NCI-H82 treated with DMSO at 0.1 percent for 48 hours (cell line): ENCODE measurements at regions not wholly inside any gene's neighbourhood (a gene's known extent, or its start where the extent isn't known, plus 50 kb on each side); places are given as distances from the start of the nearest gene placed in this dataset.

Experiments
- DNase-seq: peaks from one replicate; lab custom pipeline; 2025; ENCODE audit not compliant: unreplicated experiment; lab: John Stamatoyannopoulos, UW

DNA sequence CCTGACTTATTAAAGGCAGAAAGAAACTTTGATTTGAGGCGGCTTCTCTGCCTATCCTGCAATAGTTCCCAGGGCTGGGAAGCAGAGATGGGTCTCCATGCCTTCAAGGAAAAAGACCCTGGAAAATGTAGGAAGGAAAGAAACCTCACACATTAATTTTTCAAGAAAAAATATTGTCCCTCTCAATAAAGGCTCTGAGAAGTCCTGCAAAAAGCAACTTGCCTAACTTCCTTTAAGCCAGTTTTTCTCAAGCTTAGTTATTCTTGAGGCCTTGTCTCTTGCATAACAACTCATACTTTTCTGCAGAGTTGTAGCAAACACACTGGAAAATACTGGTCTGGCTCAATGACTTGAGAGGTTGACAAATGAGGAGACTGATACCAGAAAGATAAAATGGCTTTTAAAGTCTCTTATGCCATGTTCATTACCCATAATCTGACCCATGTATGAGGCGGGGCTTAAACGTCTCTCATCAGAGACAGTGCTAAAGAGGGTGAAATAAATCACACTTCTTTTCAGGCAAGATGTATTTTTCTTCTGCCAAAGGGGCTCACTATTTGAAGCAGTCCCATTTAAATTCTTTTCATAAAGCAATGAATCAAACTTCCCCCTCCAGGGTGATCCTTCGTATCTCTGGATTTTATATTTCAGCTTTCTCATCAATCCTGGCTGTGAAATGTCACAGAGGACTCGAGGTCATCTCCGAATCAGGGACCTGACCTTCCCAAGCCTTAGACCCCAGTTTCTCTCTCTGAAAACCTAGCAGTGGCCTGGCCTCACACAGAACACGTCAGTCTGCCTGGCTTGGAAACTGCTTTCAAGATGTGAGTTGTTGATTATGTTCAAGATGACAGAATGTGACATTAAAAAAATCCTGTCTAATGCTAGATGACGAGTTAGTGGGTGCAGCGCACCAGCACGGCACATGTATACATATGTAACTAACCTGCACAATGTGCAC is 82.3 kb upstream of the KCNG1 start:
- no peak for DNase-seq

DNA sequence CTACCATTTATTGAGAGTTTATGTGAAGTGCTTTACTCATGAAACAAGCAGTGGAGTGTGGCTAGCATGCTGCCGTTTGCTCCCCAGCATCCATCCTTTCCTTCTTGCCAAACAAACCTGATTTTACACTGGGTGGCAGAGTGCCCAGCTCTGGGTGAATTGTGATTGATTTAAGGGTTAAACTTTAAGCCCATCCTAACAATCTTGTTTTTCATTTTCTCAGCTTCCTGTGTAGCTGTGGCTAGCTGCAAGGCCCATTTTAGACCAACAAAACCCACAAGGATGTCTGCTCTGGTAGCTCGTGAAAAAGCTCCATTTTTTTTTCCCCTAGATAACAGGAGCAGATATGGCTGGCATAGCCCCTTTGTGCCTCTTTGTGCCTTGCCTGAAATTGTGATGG is 77.7 kb upstream of the KCNG1 start:
- no peak for DNase-seq

DNA sequence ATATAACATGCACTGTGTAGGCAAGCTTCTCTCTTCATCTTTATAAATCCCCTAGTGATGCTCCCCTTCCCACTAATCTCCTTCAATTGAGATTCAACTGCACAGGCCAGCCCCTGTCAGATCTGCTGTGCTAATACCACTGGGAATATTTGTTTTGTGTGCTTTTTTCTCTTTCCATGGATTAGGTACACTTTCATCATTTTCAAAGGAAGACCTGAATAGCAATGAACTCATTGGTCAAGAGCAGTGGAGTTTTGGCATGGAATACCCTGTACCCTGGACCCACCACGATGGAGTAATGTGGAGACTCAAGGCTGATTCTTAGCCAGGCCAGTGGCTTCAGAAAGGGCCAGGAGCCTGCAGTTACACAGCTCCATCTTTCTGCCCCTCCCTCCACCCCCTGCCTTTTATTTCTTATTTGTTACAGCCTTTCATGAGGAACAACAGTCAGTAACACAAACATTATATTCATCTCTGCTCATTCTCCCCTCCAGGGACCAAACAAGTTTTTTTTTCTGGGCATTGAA is 75.4 kb upstream of the KCNG1 start:
- DNase-seq: no peak

GRCh38 chr20:51097351-51098120 is 74.6 kb upstream of the KCNG1 start:
- no peak for DNase-seq

DNA sequence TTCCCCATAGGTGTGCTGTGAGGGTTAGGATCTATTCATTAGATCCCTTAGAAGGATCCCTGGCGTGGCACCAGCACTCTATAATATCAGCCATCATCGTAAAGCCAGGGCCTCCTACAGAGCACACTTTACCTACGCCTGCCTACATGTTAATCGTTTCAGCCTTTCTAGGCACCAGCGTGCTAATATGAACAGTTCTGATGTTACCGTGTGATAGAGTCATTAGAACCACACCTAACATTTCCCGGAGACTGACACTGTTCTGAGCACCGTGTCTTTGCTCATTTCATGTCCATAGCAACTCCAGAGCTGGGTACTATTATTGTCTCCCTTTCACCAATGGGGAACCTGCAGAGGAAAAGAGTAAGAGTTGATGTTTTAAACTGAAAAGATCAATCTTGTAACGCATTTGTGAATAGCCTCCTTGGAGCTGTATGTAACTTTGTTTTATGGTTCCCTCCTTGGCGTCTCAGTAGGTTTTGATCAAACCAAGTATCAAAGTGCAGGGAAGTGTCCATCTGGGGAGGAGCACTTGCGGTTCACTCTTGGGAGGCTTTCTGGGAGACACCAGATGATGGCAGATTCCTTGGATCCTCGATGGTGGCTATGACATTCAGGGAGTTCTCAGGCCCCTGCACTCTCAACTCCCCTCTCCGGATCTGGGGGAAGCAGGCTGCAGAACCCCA is 73.8 kb upstream of the KCNG1 start:
- DNase-seq: no peak

DNA sequence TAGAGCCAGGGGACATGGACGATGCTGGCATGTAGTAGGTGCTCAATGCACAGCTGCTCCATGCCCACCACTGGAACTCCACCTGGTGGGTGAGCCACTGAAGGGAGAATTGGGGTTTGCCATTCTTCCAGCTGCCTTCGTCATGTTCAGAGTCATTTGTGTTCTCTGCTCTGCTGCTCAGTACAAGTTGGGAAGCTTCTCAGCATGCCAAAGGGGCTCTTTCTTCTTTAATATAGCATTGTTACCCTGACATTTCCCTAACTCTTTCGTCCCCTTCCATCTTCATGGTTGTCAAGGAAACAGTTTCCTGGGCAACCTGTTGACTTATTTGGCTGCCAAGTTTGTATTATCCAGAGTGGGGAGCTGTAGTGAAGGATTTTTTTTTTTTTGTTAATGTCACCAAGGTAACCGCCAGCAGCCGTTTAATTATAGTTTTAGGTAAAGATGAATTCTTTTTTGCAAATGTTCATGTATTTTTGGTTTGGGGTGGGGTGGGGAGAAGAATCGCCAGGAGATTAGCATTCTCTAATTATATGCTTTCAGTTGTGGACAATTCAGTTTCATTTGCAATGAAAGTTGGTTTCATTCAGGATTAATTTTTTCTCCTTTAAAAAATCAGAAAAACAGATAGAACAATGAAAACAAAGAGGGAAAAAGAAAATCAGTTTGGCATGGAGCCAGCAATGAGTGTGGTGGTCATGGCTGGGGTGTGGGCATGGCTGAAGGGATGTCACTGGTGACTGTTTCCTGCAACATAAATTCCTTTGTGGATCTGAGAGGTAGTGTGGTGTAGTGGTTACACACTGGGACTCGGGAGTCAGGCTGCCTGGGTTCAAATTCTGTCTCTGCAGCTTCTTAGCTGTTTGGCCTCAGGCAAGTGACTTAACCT is 73.0 kb upstream of the KCNG1 start:
- DNase-seq: no peak

- no peak for DNase-seq
Observed at GRCh38 chr20:51094221-51094620, 71.3 kb upstream of the KCNG1 start.

DNA sequence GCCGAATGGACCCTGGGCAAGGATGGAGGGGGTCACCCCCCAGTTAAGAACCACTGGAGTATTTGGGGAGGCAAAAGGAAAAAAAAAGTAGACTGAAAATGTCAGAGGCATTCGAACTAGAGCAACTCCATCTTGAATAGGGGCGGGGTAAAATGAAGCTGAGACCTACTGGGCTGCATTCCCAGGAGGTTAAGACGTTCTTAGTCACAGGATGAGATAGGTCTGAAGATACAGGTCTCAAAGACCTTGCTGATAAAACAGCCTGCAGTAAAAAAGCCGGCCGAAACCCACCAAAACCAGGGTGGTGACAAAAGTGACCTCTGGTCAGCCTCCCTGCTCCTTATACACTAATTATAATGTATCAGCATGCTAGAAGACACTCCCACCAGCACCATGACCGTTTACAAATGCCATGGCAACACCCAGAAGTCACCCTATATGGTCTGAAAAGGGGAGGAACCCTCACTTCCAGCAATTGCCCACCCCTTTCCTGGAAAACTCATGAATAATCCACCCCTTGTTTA is 70.4 kb upstream of the KCNG1 start:
- DNase-seq: no peak

- DNase-seq: no peak
Observed at GRCh38 chr20:51092338-51092737, 69.4 kb upstream of the KCNG1 start.

DNA sequence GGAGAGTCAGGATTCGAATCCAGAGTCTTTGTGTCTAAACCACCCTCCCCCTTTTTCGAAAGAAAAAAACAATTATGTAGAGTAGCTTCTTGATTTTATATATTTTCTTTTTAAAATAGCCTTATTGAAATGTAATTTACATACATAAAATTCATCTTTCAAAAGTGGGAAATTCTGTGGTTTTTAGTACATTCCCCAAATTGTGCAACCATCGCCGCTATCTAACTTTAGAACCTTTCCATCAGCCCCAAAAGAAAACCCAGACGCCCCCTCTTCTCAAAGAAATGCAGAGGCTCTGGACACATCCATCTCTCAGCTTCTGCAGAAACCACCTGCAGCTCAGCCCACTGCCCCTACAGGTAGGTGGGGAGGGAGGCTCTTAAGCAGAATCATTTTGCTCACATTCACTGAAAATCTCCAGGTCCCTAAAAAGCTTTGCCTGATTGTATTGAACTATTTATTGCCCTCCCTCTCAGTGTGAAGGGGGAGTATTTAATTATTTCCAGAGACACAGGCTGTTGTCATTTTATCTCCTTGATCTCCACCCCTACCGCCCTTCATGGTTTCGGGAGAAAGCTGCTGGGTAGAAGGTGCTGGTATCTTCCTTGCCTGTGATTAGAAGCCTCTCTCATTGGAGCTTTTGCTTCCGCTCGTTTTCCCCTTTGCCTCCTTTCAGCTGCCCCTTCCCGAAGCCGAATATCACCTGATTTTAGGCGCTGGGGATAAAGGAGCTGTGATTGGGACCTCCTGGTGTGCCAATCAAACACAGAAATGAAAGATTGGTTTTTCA is 68.7 kb upstream of the KCNG1 start:
- no peak for DNase-seq

DNA sequence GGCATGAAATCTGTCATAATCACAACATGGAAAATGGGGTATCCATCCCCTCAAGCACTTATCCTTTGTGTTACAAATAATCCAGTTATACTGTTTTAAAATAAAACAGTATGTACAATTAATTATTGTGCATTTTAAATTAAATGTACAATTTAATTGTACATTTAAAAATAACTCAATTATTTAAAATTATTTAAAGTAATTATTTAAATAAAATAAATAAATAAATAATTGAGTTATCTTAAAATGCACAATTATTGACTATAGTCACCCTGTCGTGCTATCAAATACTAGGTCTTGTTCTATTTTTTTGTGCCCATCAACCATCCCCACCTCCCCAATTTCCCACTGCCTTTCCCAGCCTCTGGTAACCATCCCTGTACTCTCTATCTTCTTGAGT is 66.9 kb upstream of the KCNG1 start:
- no peak for DNase-seq

DNA sequence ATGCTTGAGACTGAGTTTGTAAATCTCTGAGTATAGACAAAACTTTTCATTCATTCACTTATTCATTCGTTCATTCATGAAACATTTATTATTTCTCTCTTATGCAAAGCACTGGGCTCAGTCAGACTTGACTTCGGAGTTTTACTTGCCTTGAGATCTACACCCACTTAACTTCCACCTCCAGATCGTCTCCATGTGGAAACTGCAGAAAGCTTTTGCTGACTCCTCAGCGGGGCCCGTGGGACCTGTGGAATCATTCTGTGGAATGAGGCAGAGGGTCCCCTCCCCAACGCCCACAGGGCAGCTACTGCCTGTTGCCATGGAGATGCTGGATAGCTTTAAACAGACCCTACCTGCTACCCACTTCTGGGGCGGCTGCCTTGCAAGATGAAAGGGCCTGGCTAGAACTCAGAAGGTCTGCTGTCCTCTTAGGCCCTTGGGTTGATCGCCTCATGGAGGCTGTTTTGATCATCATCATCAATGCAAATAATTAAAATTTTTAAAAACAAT is 66.4 kb upstream of the KCNG1 start:
- DNase-seq: no peak

DNA sequence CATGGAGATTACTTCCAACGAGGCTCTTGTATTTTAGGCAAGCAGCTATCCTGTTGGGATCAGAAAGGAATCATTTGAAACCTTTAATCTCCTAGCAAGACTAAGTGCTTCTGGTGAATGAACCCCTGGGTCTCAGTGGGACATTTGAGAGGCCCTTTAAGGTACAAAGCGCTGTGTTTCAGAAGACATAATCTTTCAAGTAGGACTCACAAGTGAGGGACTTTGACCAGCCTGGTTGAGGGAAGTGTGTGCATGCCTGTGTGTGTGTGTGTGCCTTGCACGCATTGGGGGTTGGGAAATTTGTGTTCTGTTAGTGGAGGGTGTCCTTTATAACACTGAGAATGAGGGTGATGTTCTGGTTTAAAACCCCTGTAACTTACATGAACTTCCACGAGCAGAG is 64.4 kb upstream of the KCNG1 start:
- DNase-seq: no peak

DNA sequence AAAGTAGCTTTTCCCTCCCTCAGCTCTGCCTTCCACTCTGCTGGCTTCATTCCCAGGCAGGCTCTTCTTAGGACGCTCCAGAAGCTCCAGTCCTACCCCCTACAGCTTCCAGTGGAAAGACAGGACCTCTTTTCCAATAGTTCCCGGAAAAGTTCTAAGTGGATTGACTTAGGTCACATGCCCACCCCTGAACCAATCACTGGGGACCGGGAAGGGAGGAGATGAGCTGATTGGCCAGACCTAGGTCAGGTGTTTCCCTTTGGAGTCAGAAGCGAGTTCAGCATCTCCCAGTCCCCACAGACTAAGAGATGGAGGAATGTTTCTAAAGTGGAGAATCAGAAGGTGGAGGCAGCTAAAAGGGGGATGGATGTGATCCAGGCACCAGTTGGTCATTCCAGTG is 62.9 kb upstream of the KCNG1 start:
- no peak for DNase-seq

GRCh38 chr20:51084593-51085377 is 61.9 kb upstream of the KCNG1 start:
- DNase-seq: no peak

DNA sequence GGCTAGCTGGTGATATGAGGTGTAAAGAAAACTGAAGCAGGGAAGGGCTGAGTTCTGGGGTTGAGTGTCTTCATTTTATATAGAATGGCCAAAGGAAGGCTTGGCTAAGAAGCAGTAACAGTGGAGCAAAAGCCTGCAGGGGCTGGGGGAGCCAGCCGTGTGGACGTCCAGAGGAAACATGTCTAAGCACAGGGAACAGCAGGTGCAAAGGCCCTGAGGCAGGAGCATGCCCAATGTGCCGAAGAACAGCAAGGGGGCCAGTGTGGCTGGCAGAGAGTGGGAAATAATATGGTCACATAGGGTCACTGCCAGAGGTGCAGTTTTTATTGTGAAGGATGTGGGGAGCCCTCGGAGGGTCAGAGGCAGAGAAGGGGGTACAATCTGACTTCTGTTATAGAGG is 60.5 kb upstream of the KCNG1 start:
- no peak for DNase-seq

GRCh38 chr20:51082988-51083387 is 60.1 kb upstream of the KCNG1 start:
- no peak for DNase-seq

DNA sequence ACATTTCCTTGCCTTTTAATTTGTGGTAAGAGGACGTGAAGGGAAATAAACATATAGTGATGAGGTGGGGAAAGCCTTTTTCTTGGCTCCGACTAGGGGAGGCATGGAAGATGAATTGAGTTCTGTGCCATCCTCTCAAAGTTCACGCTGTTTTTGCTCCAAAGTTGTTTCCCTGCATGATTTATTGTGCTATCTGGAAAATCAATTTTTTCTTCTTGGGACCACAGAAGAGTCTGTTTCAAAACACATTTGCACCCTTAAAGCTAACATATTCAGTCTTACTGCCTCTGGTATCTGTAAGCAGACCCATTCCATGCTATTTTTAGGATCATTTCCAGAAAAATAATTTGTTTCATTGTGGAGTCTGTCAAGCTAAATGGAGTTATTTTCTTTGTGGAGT is 57.6 kb upstream of the KCNG1 start:
- DNase-seq: no peak
